ENCODE measurements at regions not wholly inside any gene's neighbourhood (a gene's known extent, or its start where the extent isn't known, plus 50 kb on each side); places are given as distances from the start of the nearest gene placed in this dataset.

DNA sequence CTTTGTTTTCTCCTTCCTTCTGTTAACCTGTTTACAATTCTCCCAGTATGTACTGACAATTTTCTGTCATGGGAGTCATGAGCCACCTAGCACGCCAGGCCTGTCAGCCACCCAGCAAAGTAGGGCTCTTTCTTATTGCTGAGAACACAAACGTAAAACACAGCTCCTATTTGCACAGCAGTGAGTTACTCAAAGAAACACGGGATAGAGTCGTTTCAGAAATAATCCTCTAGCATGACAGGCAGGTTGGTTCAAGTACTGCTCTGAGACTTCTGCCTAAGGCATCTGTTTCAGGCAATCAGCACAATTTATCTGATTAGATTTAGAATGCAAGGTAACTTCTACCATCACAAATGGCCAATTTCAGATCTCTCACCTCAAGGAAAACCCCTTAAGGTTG lies 88.8 kb downstream of the CD24 start:
- Histone ChIP-seq H3K4me2 (ENCODE audit: low read length) (no peak overlapping the region), H2BK120ac (ENCODE audit: insufficient read depth, low read length, poor library complexity) (no peak overlapping the region), H3K4me1 (ENCODE audit: control insufficient read depth in 1 of 2, insufficient read depth in 2 of 2, low read length in 2 of 2) (peaks cover 13 to 20% of the 10 kb centered on the region in 2 experiments), H2AK5ac (ENCODE audit: low read length) (no peak overlapping the region), H4K91ac (ENCODE audit: low read depth, low read length) (no peak overlapping the region), H3K23ac (ENCODE audit: low read length) (no peak overlapping the region), H3K27ac (ENCODE audit: low read depth, low read length) (no peak overlapping the region), H2AFZ (ENCODE audit: insufficient read depth, low read length, poor library complexity) (peak overlapping the region; percentile 39), H3K9ac (ENCODE audit: low read length) (no peak overlapping the region), H2BK5ac (ENCODE audit: low read depth, low read length, poor library complexity) (no peak overlapping the region), H3K9me3 (ENCODE audit: insufficient read depth, low read depth, low read length) (no peaks in the 10 kb centered on the region), H3K36me3 (ENCODE audit: control insufficient read depth in 1 of 2, insufficient read depth in 2 of 2, low read length in 2 of 2) (peaks cover 0 to 1% of the 10 kb centered on the region in 2 experiments), H3K4ac (ENCODE audit: low read depth, low read length) (no peak overlapping the region), H4K12ac (ENCODE audit: low read depth, low read length) (no peak overlapping the region), H3K79me2 (ENCODE audit: control insufficient read depth, insufficient read depth, low read length, poor library complexity) (no peaks in the 10 kb centered on the region), H3K79me1 (ENCODE audit: low read length) (peaks cover 7% of the 10 kb centered on the region), H3K27me3 (ENCODE audit: insufficient read depth, low read length) (no peaks in the 10 kb centered on the region), H3K14ac (ENCODE audit: low read length) (no peak overlapping the region), H4K8ac (ENCODE audit: low read depth, low read length) (no peak overlapping the region), H3K18ac (ENCODE audit: low read length) (no peak overlapping the region), H3K4me3 (ENCODE audit: low read depth, low read length) (no peak overlapping the region), H2BK12ac (ENCODE audit: low read length) (peak overlapping the region; percentile 87)
- DNase-seq, result no peak
- WGBS (ENCODE audit: extremely low coverage, insufficient coverage, insufficient read length), result no CpG with 5 or more reads among the region's 4 CpGs

DNA sequence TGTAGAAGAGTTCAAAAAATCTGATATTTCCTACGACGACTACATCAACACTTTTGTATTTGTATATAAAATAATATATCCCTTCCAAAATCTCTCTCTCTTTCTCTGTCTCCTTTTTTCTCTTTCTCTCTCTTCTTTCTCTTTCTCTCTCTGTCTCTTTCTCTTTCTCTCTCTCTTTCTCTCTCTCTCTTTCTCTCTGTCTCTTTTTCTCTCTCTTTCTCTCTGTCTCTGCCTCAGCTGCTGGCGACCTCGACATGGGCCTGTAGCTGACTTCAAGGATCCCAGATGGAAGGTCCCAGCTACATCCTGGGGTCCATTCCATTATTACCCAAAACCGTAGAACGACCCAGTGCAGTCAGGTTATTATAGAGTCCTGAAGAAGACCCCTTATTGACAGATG lies 90.0 kb downstream of the CD24 start:
- no peaks in the 10 kb centered on the region for H3K27me3 ChIP-seq (ENCODE audit: insufficient read depth, low read length)
- H3K79me2 ChIP-seq (ENCODE audit: control insufficient read depth, insufficient read depth, low read length, poor library complexity), result no peaks in the 10 kb centered on the region
- H3K4me2 ChIP-seq (ENCODE audit: low read length), result no peak overlapping the region
- no peak overlapping the region for H3K14ac ChIP-seq (ENCODE audit: low read length)
- H3K18ac ChIP-seq (ENCODE audit: low read length), result no peak overlapping the region
- H4K8ac ChIP-seq (ENCODE audit: low read depth, low read length), result no peak overlapping the region
- DNase-seq, result no peak
- no peaks in the 10 kb centered on the region for H3K9me3 ChIP-seq (ENCODE audit: insufficient read depth, low read depth, low read length)
- no peak overlapping the region for H3K27ac ChIP-seq (ENCODE audit: low read depth, low read length)
- no peak overlapping the region for H3K23ac ChIP-seq (ENCODE audit: low read length)
- H2AFZ ChIP-seq (ENCODE audit: insufficient read depth, low read length, poor library complexity), result no peak overlapping the region
- peaks cover 13 to 20% of the 10 kb centered on the region in 2 experiments for H3K4me1 ChIP-seq (ENCODE audit: control insufficient read depth in 1 of 2, insufficient read depth in 2 of 2, low read length in 2 of 2)
- H2BK120ac ChIP-seq (ENCODE audit: insufficient read depth, low read length, poor library complexity), result no peak overlapping the region
- peak overlapping the region; percentile 59 for H2BK12ac ChIP-seq (ENCODE audit: low read length)
- H4K91ac ChIP-seq (ENCODE audit: low read depth, low read length), result peak overlapping the region; percentile 39
- H2BK5ac ChIP-seq (ENCODE audit: low read depth, low read length, poor library complexity), result peak overlapping the region; percentile 21
- peaks cover 7% of the 10 kb centered on the region for H3K79me1 ChIP-seq (ENCODE audit: low read length)
- no peak overlapping the region for H4K12ac ChIP-seq (ENCODE audit: low read depth, low read length)
- H2AK5ac ChIP-seq (ENCODE audit: low read length), result no peak overlapping the region
- no peak overlapping the region for H3K4me3 ChIP-seq (ENCODE audit: low read depth, low read length)
- WGBS (ENCODE audit: extremely low coverage, insufficient coverage, insufficient read length), result no CpG with 5 or more reads among the region's 6 CpGs
- no peak overlapping the region for H3K9ac ChIP-seq (ENCODE audit: low read length)
- H3K4ac ChIP-seq (ENCODE audit: low read depth, low read length), result peak overlapping the region; percentile 12
- H3K36me3 ChIP-seq (ENCODE audit: control insufficient read depth in 1 of 2, insufficient read depth in 2 of 2, low read length in 2 of 2), result peaks cover 0 to 1% of the 10 kb centered on the region in 2 experiments

- H3K4me1 ChIP-seq (ENCODE audit: control insufficient read depth in 1 of 2, insufficient read depth in 2 of 2, low read length in 2 of 2), result peaks cover 13 to 20% of the 10 kb centered on the region in 2 experiments
- H4K8ac ChIP-seq (ENCODE audit: low read depth, low read length), result peak overlapping the region; percentile 17
- no peak overlapping the region for H3K18ac ChIP-seq (ENCODE audit: low read length)
- H3K4ac ChIP-seq (ENCODE audit: low read depth, low read length), result no peak overlapping the region
- peak overlapping the region; percentile 54 for H2BK12ac ChIP-seq (ENCODE audit: low read length)
- no peak overlapping the region for H3K23ac ChIP-seq (ENCODE audit: low read length)
- H3K79me1 ChIP-seq (ENCODE audit: low read length), result peaks cover 7% of the 10 kb centered on the region
- no peak overlapping the region for H3K4me2 ChIP-seq (ENCODE audit: low read length)
- no peaks in the 10 kb centered on the region for H3K9me3 ChIP-seq (ENCODE audit: insufficient read depth, low read depth, low read length)
- H3K4me3 ChIP-seq (ENCODE audit: low read depth, low read length), result no peak overlapping the region
- H2BK5ac ChIP-seq (ENCODE audit: low read depth, low read length, poor library complexity), result no peak overlapping the region
- no peak overlapping the region for H4K12ac ChIP-seq (ENCODE audit: low read depth, low read length)
- no peak overlapping the region for H2AFZ ChIP-seq (ENCODE audit: insufficient read depth, low read length, poor library complexity)
- no peak overlapping the region for H2BK120ac ChIP-seq (ENCODE audit: insufficient read depth, low read length, poor library complexity)
- no peaks in the 10 kb centered on the region for H3K27me3 ChIP-seq (ENCODE audit: insufficient read depth, low read length)
- H2AK5ac ChIP-seq (ENCODE audit: low read length), result no peak overlapping the region
- H4K91ac ChIP-seq (ENCODE audit: low read depth, low read length), result peak overlapping the region; percentile 13
- DNase-seq, result no peak
- no peaks in the 10 kb centered on the region for H3K79me2 ChIP-seq (ENCODE audit: control insufficient read depth, insufficient read depth, low read length, poor library complexity)
- no peak overlapping the region for H3K27ac ChIP-seq (ENCODE audit: low read depth, low read length)
- WGBS (ENCODE audit: extremely low coverage, insufficient coverage, insufficient read length), result no CpG with 5 or more reads among the region's 4 CpGs
- no peak overlapping the region for H3K9ac ChIP-seq (ENCODE audit: low read length)
- H3K36me3 ChIP-seq (ENCODE audit: control insufficient read depth in 1 of 2, insufficient read depth in 2 of 2, low read length in 2 of 2), result peaks cover 0 to 1% of the 10 kb centered on the region in 2 experiments
- H3K14ac ChIP-seq (ENCODE audit: low read length), result no peak overlapping the region
These were observed 90.7 kb downstream of the CD24 start for GRCh38 chr6:106883808-106884262.

- H3K4ac ChIP-seq (ENCODE audit: low read depth, low read length), result no peak overlapping the region
- H3K27ac ChIP-seq (ENCODE audit: low read depth, low read length), result no peak overlapping the region
- H2BK5ac ChIP-seq (ENCODE audit: low read depth, low read length, poor library complexity), result no peak overlapping the region
- no peaks in the 10 kb centered on the region for H3K79me2 ChIP-seq (ENCODE audit: control insufficient read depth, insufficient read depth, low read length, poor library complexity)
- H3K18ac ChIP-seq (ENCODE audit: low read length), result no peak overlapping the region
- H2BK12ac ChIP-seq (ENCODE audit: low read length), result no peak overlapping the region
- DNase-seq, result no peak
- no peaks in the 10 kb centered on the region for H3K9me3 ChIP-seq (ENCODE audit: insufficient read depth, low read depth, low read length)
- no peak overlapping the region for H3K23ac ChIP-seq (ENCODE audit: low read length)
- no peak overlapping the region for H4K91ac ChIP-seq (ENCODE audit: low read depth, low read length)
- no peak overlapping the region for H3K4me2 ChIP-seq (ENCODE audit: low read length)
- H3K14ac ChIP-seq (ENCODE audit: low read length), result no peak overlapping the region
- H3K36me3 ChIP-seq (ENCODE audit: control insufficient read depth in 1 of 2, insufficient read depth in 2 of 2, low read length in 2 of 2), result peaks cover 0 to 1% of the 10 kb centered on the region in 2 experiments
- H3K4me3 ChIP-seq (ENCODE audit: low read depth, low read length), result no peak overlapping the region
- no peak overlapping the region for H2AK5ac ChIP-seq (ENCODE audit: low read length)
- WGBS (ENCODE audit: extremely low coverage, insufficient coverage, insufficient read length), result no CpG with 5 or more reads among the region's 8 CpGs
- H3K9ac ChIP-seq (ENCODE audit: low read length), result no peak overlapping the region
- no peak overlapping the region for H4K8ac ChIP-seq (ENCODE audit: low read depth, low read length)
- no peak overlapping the region for H2AFZ ChIP-seq (ENCODE audit: insufficient read depth, low read length, poor library complexity)
- peaks cover 6 to 11% of the 10 kb centered on the region in 2 experiments for H3K4me1 ChIP-seq (ENCODE audit: control insufficient read depth in 1 of 2, insufficient read depth in 2 of 2, low read length in 2 of 2)
- H3K27me3 ChIP-seq (ENCODE audit: insufficient read depth, low read length), result no peaks in the 10 kb centered on the region
- peaks cover 2% of the 10 kb centered on the region for H3K79me1 ChIP-seq (ENCODE audit: low read length)
- H4K12ac ChIP-seq (ENCODE audit: low read depth, low read length), result no peak overlapping the region
- H2BK120ac ChIP-seq (ENCODE audit: insufficient read depth, low read length, poor library complexity), result peak overlapping the region; percentile 43
These were observed 91.7 kb downstream of the CD24 start for GRCh38 chr6:106882601-106883518.
